ENCODE measurements at regions not wholly inside any gene's neighbourhood (a gene's known extent, or its start where the extent isn't known, plus 50 kb on each side); places are given as distances from the start of the nearest gene placed in this dataset.

GRCh38 chr5:172508471-172509404, 54.4 kb upstream of the SH3PXD2B start:
- Histone ChIP-seq H3K79me2 (ENCODE audit: control insufficient read depth, insufficient read depth, low read length) (no peaks in the 10 kb centered on the region), H3K4me1 (ENCODE audit: control insufficient read depth, insufficient read depth, low read length) (no peaks in the 10 kb centered on the region), H2AFZ (ENCODE audit: control insufficient read depth, low read depth, low read length) (no peak overlapping the region), H3K9me3 (replicated peaks; ENCODE audit: control insufficient read depth, insufficient read depth, low read length) (peaks cover 3% of the 10 kb centered on the region; the same call in 2 of the 3 replicates), H3K4me2 (ENCODE audit: control insufficient read depth, insufficient read depth) (no peak overlapping the region), H4K20me1 (ENCODE audit: control insufficient read depth, insufficient read depth) (no peaks in the 10 kb centered on the region), H3K4me3 (no peak overlapping the region), H3K36me3 (ENCODE audit: control insufficient read depth in 2 of 2, insufficient read depth in 2 of 2, low read length in 1 of 2) (no peaks in the 10 kb centered on the region), H3K9ac (ENCODE audit: control insufficient read depth, insufficient read depth, low read length) (no peak overlapping the region), H3K27ac (ENCODE audit: control insufficient read depth, insufficient read depth) (no peak overlapping the region), H3K27me3 (replicated peaks in 1 of 2; ENCODE audit: control insufficient read depth in 2 of 2, insufficient read depth in 2 of 2, low read length in 1 of 2) (no peaks in the 10 kb centered on the region; a peak in 1 of 4 replicates)
- ChIA-PET RAD21 (ENCODE audit: unreplicated experiment) (no interaction called here), CTCF (interaction anchor here (1.2 kb wide), 1 partner anchor 188 kb away, joined by 4 read pairs; no protein-coding TSS in a partner anchor), SMC1A (ENCODE audit: uncharacterized antibody, unreplicated experiment) (interaction anchor here (0.6 to 0.8 kb wide), 2 partner anchors 371 to 403 kb away, joined by 3 read pairs; no protein-coding TSS in a partner anchor), POLR2A (no interaction called here)
- FAIRE-seq (no peak), DNase-seq (ENCODE audit: low read depth, low spot score) (no peak), ATAC-seq (no peak)
- in situ Hi-C loops (cut with MboI) (no loop called here), intact Hi-C loops (cut with micrococcal nuclease; ENCODE audit: unreplicated experiment) (no loop called here)
- no peak for TF ChIP-seq SIN3A (IDR thresholded peaks at IDR 0.05; ENCODE audit: low read depth, low read length)
- no peak for TF ChIP-seq POU2F2 (IDR thresholded peaks at IDR 0.05; ENCODE audit: borderline replicate concordance, low read depth, low read length)
- TF ChIP-seq YBX1 (IDR thresholded peaks at IDR 0.05): no peak
- TF ChIP-seq CBX3 (IDR thresholded peaks at IDR 0.05; ENCODE audit: borderline replicate concordance, low read depth): no peak
- no peak for TF ChIP-seq JUNB (IDR thresholded peaks at IDR 0.05)
- TF ChIP-seq CHD4 (IDR thresholded peaks at IDR 0.05): no peak
- TF ChIP-seq STAT3 (IDR thresholded peaks at IDR 0.05; ENCODE audit: low read depth, low read length): no peak
- TF ChIP-seq NFYB (IDR thresholded peaks at IDR 0.05; ENCODE audit: insufficient read depth, low read depth, low read length): no peak
- TF ChIP-seq RB1 (IDR thresholded peaks at IDR 0.05; ENCODE audit: borderline replicate concordance): no peak
- no peak for TF ChIP-seq ZBTB4 (CRISPR knock-in tag; IDR thresholded peaks at IDR 0.05)
- TF ChIP-seq NR2C2 (IDR thresholded peaks at IDR 0.05; ENCODE audit: borderline replicate concordance, control insufficient read depth, insufficient read length, low read depth): no peak
- TF ChIP-seq POLR2AphosphoS5 (IDR thresholded peaks at IDR 0.05; ENCODE audit: low read length): no peak
- TF ChIP-seq RFX5 (IDR thresholded peaks at IDR 0.05; ENCODE audit: low read depth, low read length): no peak
- no peak for TF ChIP-seq SPI1 (IDR thresholded peaks at IDR 0.05; ENCODE audit: borderline replicate concordance, insufficient read depth, low read depth, low read length)
- no peak for TF ChIP-seq SP1 (IDR thresholded peaks at IDR 0.05; ENCODE audit: low read depth, low read length)
- no peak for TF ChIP-seq CTCF (IDR thresholded peaks at IDR 0.05 in 2 of 3, conservative IDR thresholded peaks at IDR 0.05 in 1 of 3; ENCODE audit: control insufficient read depth in 2 of 3, extremely low read depth in 1 of 3, insufficient read depth in 1 of 3, low read depth in 3 of 3, low read length in 3 of 3)
- 25% methylated on average over 12 of the region's 12 CpGs for WGBS (ENCODE audit: insufficient coverage, insufficient replicate concordance, low lambda C conversion rate, missing lambda C conversion rate)
- BruUV-seq (replicated peaks): no TSS peak

All from GM12878 (cell line).